Suprapubic skin (tissue), 4 donors: ENCODE measurements at regions not wholly inside any gene's neighbourhood (a gene's known extent, or its start where the extent isn't known, plus 50 kb on each side); places are given as distances from the start of the nearest gene placed in this dataset.
"Not testable (repeated sequence)": the region's sequence is repeated elsewhere in the genome, so short reads cannot be mapped to it uniquely, and the experiment has no call there.

ENCODE experiments used
- DNase-seq, 2 donors: peaks; one replicate each; pipeline ENCODE4 v3.0.0-alpha.2; 2019; ENCODE audit warnings: low spot score in 2 of 2
- H3K27ac ChIP-seq: fragments of 200-600 bp; sonication (generic); one replicate; pipeline ENCODE4 v1.5.1; 2019
- H3K27me3 ChIP-seq: fragments of 200-600 bp; sonication (generic); one replicate; pipeline ENCODE4 v1.5.1; 2019
- H3K36me3 ChIP-seq: fragments of 200-600 bp; sonication (generic); one replicate; pipeline ENCODE4 v1.5.1; 2019
- H3K4me1 ChIP-seq: fragments of 200-600 bp; sonication (generic); one replicate; pipeline ENCODE4 v1.5.1; 2019
- H3K4me3 ChIP-seq: fragments of 200-600 bp; sonication (generic); one replicate; pipeline ENCODE4 v1.5.1; 2019; ENCODE audit warnings: mild to moderate bottlenecking
- H3K9me3 ChIP-seq: fragments of 200-600 bp; sonication (generic); one replicate; pipeline ENCODE4 v1.5.1; 2019
- EP300 ChIP-seq: sonication (generic); formaldehyde crosslinking; IDR thresholded peaks from one replicate; pipeline ENCODE4 v1.6.1; 2017; ENCODE audit warnings: antibody characterized with exemption
- POLR2A ChIP-seq, 2 donors: fragments of 450-650 bp; IDR thresholded peaks; one replicate each; pipeline ENCODE4 v1.6.1; 2017; ENCODE audit warnings: antibody characterized with exemption in 2 of 2, mild to moderate bottlenecking in 2 of 2, moderate library complexity in 2 of 2
- POLR2AphosphoS5 ChIP-seq, 3 donors: sonication (generic); formaldehyde crosslinking; IDR thresholded peaks; one replicate each; pipeline ENCODE4 v1.6.1; 2017; ENCODE audit warnings: antibody characterized with exemption in 3 of 3
- WGBS: methylation state at CpG from one replicate; pipeline ENCODE4 v1.1.5; 2018; 5-methylcytosine and 5-hydroxymethylcytosine counted together
- TF ChIP-seq, protein P1 (sequence below), 2 donors: fragments of 200-600 bp in 1 of 2; fragments of 450-650 bp in 1 of 2; sonication (generic) in 1 of 2; IDR thresholded peaks; one replicate each; pipeline ENCODE4 v1.5.1; 2016 to 2019; ENCODE audit warnings: antibody characterized with exemption in 2 of 2, mild to moderate bottlenecking in 1 of 2, moderate library complexity in 1 of 2

DNA sequence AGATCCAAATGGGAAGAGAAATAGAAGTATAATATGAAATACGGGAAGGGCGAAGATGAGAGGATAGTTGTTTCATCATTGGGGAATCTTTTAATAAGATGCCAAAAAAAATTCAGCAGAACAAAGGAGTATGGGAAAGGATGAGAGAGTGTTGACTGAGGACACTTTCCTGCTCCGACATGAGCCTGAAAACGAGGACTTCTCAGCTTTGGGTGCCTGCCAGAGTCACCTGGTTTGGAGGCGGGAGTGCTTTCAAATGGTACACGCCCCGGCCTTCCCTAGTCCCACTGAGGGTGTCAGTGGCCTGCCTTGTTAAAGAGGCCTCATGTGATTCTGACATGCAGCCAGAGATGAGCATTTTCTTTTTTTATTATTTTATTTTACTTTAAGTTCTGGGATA, 250.9 kb downstream of the ANKRD60 start:
- Histone ChIP-seq H3K27me3 (no peaks in the 10 kb centered on the region), H3K9me3 (no peaks in the 10 kb centered on the region), H3K27ac (no peak overlapping the region), H3K4me3 (no peak overlapping the region), H3K36me3 (no peaks in the 10 kb centered on the region), H3K4me1 (peaks cover 21% of the 10 kb centered on the region)
- 10% methylated on average over 7 of the region's 7 CpGs for WGBS
- no peak for DNase-seq
- TF ChIP-seq, protein P1, sequence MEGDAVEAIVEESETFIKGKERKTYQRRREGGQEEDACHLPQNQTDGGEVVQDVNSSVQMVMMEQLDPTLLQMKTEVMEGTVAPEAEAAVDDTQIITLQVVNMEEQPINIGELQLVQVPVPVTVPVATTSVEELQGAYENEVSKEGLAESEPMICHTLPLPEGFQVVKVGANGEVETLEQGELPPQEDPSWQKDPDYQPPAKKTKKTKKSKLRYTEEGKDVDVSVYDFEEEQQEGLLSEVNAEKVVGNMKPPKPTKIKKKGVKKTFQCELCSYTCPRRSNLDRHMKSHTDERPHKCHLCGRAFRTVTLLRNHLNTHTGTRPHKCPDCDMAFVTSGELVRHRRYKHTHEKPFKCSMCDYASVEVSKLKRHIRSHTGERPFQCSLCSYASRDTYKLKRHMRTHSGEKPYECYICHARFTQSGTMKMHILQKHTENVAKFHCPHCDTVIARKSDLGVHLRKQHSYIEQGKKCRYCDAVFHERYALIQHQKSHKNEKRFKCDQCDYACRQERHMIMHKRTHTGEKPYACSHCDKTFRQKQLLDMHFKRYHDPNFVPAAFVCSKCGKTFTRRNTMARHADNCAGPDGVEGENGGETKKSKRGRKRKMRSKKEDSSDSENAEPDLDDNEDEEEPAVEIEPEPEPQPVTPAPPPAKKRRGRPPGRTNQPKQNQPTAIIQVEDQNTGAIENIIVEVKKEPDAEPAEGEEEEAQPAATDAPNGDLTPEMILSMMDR (IDR thresholded peaks at IDR 0.05) = no peak
- no peak for TF ChIP-seq EP300
- no peak for TF ChIP-seq POLR2AphosphoS5 (IDR thresholded peaks at IDR 0.05)
- no peak for TF ChIP-seq POLR2A (IDR thresholded peaks at IDR 0.05)

DNA sequence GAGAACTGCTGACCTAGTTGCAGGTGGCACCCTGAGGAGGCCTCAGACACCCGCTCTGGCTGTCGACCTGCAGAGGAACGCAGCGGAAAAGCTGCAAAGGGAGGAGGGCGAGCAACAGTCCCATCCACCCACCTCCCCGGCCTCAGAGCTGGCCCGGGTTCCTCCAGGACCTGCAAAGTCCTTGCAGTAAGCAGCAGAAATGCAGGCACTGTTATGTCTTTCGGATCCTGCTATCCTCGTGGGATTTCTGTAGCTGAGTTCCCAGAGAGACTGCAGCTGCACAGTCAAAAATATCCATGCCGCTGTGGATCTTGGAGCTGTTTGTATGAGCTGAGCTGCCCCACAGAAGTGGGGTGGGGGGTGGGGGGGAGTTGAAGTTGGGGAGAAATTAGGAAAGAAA, 251.3 kb downstream of the ANKRD60 start:
- TF ChIP-seq POLR2AphosphoS5 (IDR thresholded peaks at IDR 0.05) (no peak), EP300 (no peak), POLR2A (IDR thresholded peaks at IDR 0.05) (no peak)
- TF ChIP-seq, protein P1 (IDR thresholded peaks at IDR 0.05) = no peak
- no peak for DNase-seq
- H3K27ac ChIP-seq = no peak overlapping the region
- H3K36me3 ChIP-seq = no peaks in the 10 kb centered on the region
- peaks cover 21% of the 10 kb centered on the region for H3K4me1 ChIP-seq
- H3K4me3 ChIP-seq = no peak overlapping the region
- peaks cover under 1% of the 10 kb centered on the region for H3K9me3 ChIP-seq
- 39% methylated on average over 10 of the region's 10 CpGs for WGBS
- H3K27me3 ChIP-seq = no peaks in the 10 kb centered on the region

DNA sequence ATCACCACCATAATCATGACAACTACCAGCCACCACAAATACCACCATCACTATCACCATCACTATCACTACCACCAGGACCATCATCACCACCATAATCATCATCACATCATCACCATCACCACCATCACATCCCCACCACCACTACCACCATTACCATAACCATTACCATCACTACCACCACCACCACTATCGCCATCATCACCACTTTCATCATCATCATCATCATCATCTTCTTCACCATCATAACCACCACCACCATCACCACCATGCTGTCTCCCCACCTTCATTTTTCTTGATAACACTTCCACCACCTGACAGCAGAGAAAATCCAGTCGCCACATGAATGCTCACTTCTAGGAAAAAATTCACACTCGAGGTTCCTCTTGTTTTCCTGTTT, 253.6 kb downstream of the ANKRD60 start:
- WGBS = 99% methylated on average over 3 of the region's 3 CpGs
- no peak for DNase-seq
- Histone ChIP-seq H3K4me1 (peaks cover 21% of the 10 kb centered on the region), H3K36me3 (no peaks in the 10 kb centered on the region), H3K27ac (no peak overlapping the region), H3K9me3 (peaks cover 4% of the 10 kb centered on the region), H3K4me3 (no peak overlapping the region), H3K27me3 (no peaks in the 10 kb centered on the region)
- TF ChIP-seq, protein P1 (IDR thresholded peaks at IDR 0.05) = no peak

DNA sequence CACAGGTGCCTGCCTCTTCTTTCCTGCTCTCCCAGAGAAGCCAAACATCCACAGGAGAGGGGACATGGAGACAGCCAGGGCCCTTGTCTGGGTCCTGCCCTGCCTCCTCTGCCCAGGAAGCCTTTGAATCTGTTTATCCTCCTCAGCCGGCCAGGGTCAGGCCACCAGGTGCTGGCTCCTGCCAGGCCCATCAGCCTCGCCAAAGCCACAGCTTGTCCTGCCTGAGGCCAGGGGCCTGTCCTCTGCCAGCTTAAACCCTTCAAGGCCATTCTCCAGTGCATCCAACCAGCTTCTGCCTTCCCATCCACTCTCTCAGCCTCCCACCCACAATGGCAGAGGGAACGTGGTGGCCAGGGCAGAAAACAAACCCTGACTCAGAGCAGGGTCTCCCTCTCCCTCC, 254.6 kb downstream of the ANKRD60 start:
- peaks cover 4% of the 10 kb centered on the region for H3K9me3 ChIP-seq
- TF ChIP-seq POLR2AphosphoS5 (IDR thresholded peaks at IDR 0.05) (no peak), POLR2A (IDR thresholded peaks at IDR 0.05) (no peak), EP300 (no peak)
- TF ChIP-seq, protein P1 (IDR thresholded peaks at IDR 0.05) = no peak
- no peaks in the 10 kb centered on the region for H3K36me3 ChIP-seq
- H3K27ac ChIP-seq = no peak overlapping the region
- peaks cover 20% of the 10 kb centered on the region for H3K4me1 ChIP-seq
- no peak for DNase-seq
- no peak overlapping the region for H3K4me3 ChIP-seq
- WGBS = 50% methylated on average over 3 of the region's 3 CpGs
- H3K27me3 ChIP-seq = no peaks in the 10 kb centered on the region

DNA sequence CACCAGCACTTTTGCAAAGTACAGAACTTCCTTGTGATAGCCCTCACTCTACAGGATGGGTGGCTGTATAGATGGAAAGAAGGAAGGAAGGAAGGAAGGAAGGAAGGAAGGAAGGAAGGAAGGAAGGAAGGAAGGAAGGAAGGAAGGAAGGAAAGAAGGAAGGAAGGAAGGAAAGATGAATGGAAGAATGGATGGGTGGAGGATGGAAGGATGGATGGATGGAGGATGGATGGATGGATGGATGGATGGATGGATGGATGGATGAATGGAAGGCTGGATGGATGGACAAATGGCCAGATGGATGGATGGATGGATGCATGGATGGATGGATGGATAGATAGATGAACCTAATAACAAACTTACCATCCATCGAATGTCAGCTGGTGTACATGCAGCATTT, 256.9 kb downstream of the ANKRD60 start:
- H3K27me3 ChIP-seq, H3K4me1 ChIP-seq, H3K36me3 ChIP-seq, DNase-seq, H3K4me3 ChIP-seq, H3K27ac ChIP-seq, H3K9me3 ChIP-seq: not testable (repeated sequence)
- WGBS = 87% methylated on average over 1 of the region's 1 CpG

DNA sequence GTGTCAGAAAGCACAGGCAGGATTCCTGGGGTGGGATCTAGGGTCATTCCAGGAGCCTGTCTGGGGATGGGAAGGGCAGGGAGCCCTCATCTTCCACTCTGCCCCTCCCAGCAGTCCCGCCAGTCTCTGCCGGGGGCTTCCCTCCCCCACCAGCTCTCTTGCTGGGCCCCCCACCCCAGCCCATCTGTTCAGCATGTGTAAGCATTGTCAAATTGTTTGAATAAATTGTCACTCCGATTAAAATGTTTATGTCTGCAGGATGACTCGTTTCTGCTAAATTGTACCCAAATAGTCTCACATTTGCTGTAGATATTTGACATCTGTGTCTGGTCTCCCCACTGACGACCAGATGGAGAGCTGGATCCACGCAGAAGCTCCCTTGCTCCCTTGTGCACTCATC, 257.6 kb downstream of the ANKRD60 start:
- H3K27ac ChIP-seq = no peak overlapping the region
- 61% methylated on average over 6 of the region's 6 CpGs for WGBS
- H3K36me3 ChIP-seq = no peaks in the 10 kb centered on the region
- H3K4me1 ChIP-seq = no peaks in the 10 kb centered on the region
- TF ChIP-seq POLR2A (IDR thresholded peaks at IDR 0.05) (no peak), POLR2AphosphoS5 (IDR thresholded peaks at IDR 0.05) (no peak)
- no peak overlapping the region for H3K4me3 ChIP-seq
- peaks cover 4% of the 10 kb centered on the region for H3K9me3 ChIP-seq
- no peaks in the 10 kb centered on the region for H3K27me3 ChIP-seq
- DNase-seq = no peak
